SK-N-SH treated with all-trans-retinoic acid at 6 μM for 48 hours (cell line): ENCODE measurements at regions not wholly inside any gene's neighbourhood (a gene's known extent, or its start where the extent isn't known, plus 50 kb on each side); places are given as distances from the start of the nearest gene placed in this dataset.

ENCODE experiments used
- ATAC-seq: fragments of 200-7000 bp; cut with Tn5 transposase; 3 replicates; pipeline ENCODE4 v1.9.1; 2020; ENCODE audit warnings: mild to moderate bottlenecking, moderate library complexity
- ARNTL ChIP-seq: fragments of 450-650 bp; formaldehyde crosslinking; IDR thresholded peaks from 2 replicates; pipeline ENCODE4 v1.5.0; 2020; ENCODE audit warnings: low read depth, mild to moderate bottlenecking, moderate library complexity, borderline replicate concordance
- BACH2 ChIP-seq: fragments of 250-450 bp; sonication (Bioruptor Pico); IDR thresholded peaks from 2 replicates; pipeline ENCODE4 v1.9.0; 2021; ENCODE audit warnings: mild to moderate bottlenecking, borderline replicate concordance
- CREB5 ChIP-seq: fragments of 250-450 bp; sonication (Bioruptor Pico); IDR thresholded peaks from 2 replicates; pipeline ENCODE4 v1.5.1; 2020; ENCODE audit warnings: low read depth, mild to moderate bottlenecking, moderate library complexity
- CSDC2 ChIP-seq: fragments of 250-450 bp; sonication (Bioruptor Pico); IDR thresholded peaks from 2 replicates; pipeline ENCODE4 v1.5.0; 2020; ENCODE audit warnings: mild to moderate bottlenecking, moderate library complexity
- ESRRG ChIP-seq: fragments of 250-450 bp; sonication (Bioruptor Pico); IDR thresholded peaks from 2 replicates; pipeline ENCODE4 v1.6.1; 2021; ENCODE audit warnings: mild to moderate bottlenecking
- GLIS3 ChIP-seq: fragments of 250-450 bp; sonication (Bioruptor Pico); IDR thresholded peaks from 2 replicates; pipeline ENCODE4 v1.5.0; 2020; ENCODE audit warnings: mild to moderate bottlenecking, moderate library complexity
- ISL1 ChIP-seq: fragments of 250-450 bp; sonication (Bioruptor Pico); IDR thresholded peaks from 2 replicates; pipeline ENCODE4 v2.1.2; 2022; ENCODE audit warnings: mild to moderate bottlenecking, moderate library complexity
- OSR1 ChIP-seq: fragments of 250-450 bp; sonication (Bioruptor Pico); IDR thresholded peaks from 2 replicates; pipeline ENCODE4 v1.8.0; 2022; ENCODE audit warnings: moderate library complexity, mild to moderate bottlenecking, inconsistent platforms
- PATZ1 ChIP-seq: fragments of 250-450 bp; sonication (Bioruptor Pico); IDR thresholded peaks from 2 replicates; pipeline ENCODE4 v1.8.0; 2020; ENCODE audit warnings: mild to moderate bottlenecking, moderate library complexity, borderline replicate concordance
- POU6F1 ChIP-seq: fragments of 250-450 bp; sonication (Bioruptor Pico); IDR thresholded peaks from 2 replicates; pipeline ENCODE4 v1.8.0; 2021; ENCODE audit warnings: low read depth, mild to moderate bottlenecking, moderate library complexity, borderline replicate concordance
- PPARA ChIP-seq: fragments of 250-450 bp; sonication (Bioruptor Pico); IDR thresholded peaks from 2 replicates; pipeline ENCODE4 v1.5.0; 2020; ENCODE audit warnings: mild to moderate bottlenecking, borderline replicate concordance
- RARB ChIP-seq: fragments of 250-450 bp; sonication (Bioruptor Pico); IDR thresholded peaks from 2 replicates; pipeline ENCODE4 v1.8.0; 2021; ENCODE audit warnings: mild to moderate bottlenecking, moderate library complexity
- SNAI2 ChIP-seq: fragments of 250-450 bp; sonication (Bioruptor Pico); IDR thresholded peaks from 2 replicates; pipeline ENCODE4 v1.5.0; 2020; ENCODE audit warnings: mild to moderate bottlenecking, moderate library complexity
- TCF4 ChIP-seq: fragments of 250-450 bp; sonication (Bioruptor Pico); IDR thresholded peaks from 2 replicates; pipeline ENCODE4 v1.8.0; 2021; ENCODE audit warnings: mild to moderate bottlenecking, moderate library complexity, borderline replicate concordance
- TOX ChIP-seq: fragments of 250-450 bp; sonication (Bioruptor Pico); IDR thresholded peaks from 2 replicates; pipeline ENCODE4 v1.8.0; 2021; ENCODE audit warnings: mild to moderate bottlenecking, moderate library complexity, borderline replicate concordance
- TSHZ2 ChIP-seq: fragments of 250-450 bp; sonication (Bioruptor Pico); IDR thresholded peaks from 2 replicates; pipeline ENCODE4 v1.5.0; 2020; ENCODE audit warnings: mild to moderate bottlenecking, moderate library complexity
- ZC3H10 ChIP-seq: fragments of 250-450 bp; sonication (Bioruptor Pico); IDR thresholded peaks from 2 replicates; pipeline ENCODE4 v1.5.1; 2021; ENCODE audit warnings: mild to moderate bottlenecking, moderate library complexity
- ZFP30 ChIP-seq: fragments of 450-650 bp; formaldehyde crosslinking; IDR thresholded peaks from 2 replicates; pipeline ENCODE4 v1.5.0; 2022; ENCODE audit warnings: mild to moderate bottlenecking, moderate library complexity
- ZNF565 ChIP-seq: fragments of 450-650 bp; formaldehyde crosslinking; conservative IDR thresholded peaks from 2 replicates; pipeline ENCODE4 v1.5.0; 2020; ENCODE audit warnings: low read depth, mild to moderate bottlenecking, moderate library complexity
- ZNF70 ChIP-seq: fragments of 450-650 bp; formaldehyde crosslinking; IDR thresholded peaks from 2 replicates; pipeline ENCODE4 v1.5.0; 2020; ENCODE audit warnings: mild to moderate bottlenecking, moderate library complexity
- ZNF8 ChIP-seq: fragments of 450-650 bp; formaldehyde crosslinking; IDR thresholded peaks from 2 replicates; pipeline ENCODE4 v1.5.0; 2020; ENCODE audit warnings: mild to moderate bottlenecking, moderate library complexity

GRCh38 chr5:40404613-40405012, 275.1 kb upstream of the PTGER4 start:
- TF ChIP-seq CSDC2 (CRISPR knock-in tag), result no peak
- no peak for TF ChIP-seq GLIS3
- no peak for TF ChIP-seq TCF4 (CRISPR knock-in tag)
- no peak for TF ChIP-seq ARNTL (CRISPR knock-in tag)
- no peak for TF ChIP-seq ZC3H10
- TF ChIP-seq ZNF70, result no peak
- no peak for TF ChIP-seq POU6F1
- no peak for TF ChIP-seq TOX
- no peak for TF ChIP-seq PATZ1 (CRISPR knock-in tag)
- ATAC-seq, result no peak

GRCh38 chr5:40402007-40402364, 277.7 kb upstream of the PTGER4 start:
- TF ChIP-seq ZNF565 (CRISPR knock-in tag), result no peak
- no peak for TF ChIP-seq ZC3H10
- TF ChIP-seq CSDC2 (CRISPR knock-in tag), result no peak
- TF ChIP-seq BACH2 (CRISPR knock-in tag), result no peak
- TF ChIP-seq CREB5, result no peak
- TF ChIP-seq ARNTL (CRISPR knock-in tag), result no peak
- TF ChIP-seq ZNF8 (CRISPR knock-in tag), result no peak
- no peak for TF ChIP-seq SNAI2
- no peak for TF ChIP-seq ISL1 (CRISPR knock-in tag)
- TF ChIP-seq RARB (CRISPR knock-in tag), result no peak
- TF ChIP-seq ESRRG (CRISPR knock-in tag), result no peak
- no peak for TF ChIP-seq OSR1 (CRISPR knock-in tag)
- no peak for TF ChIP-seq PATZ1 (CRISPR knock-in tag)
- ATAC-seq, result no peak

- no peak for ATAC-seq
- TF ChIP-seq BACH2 (CRISPR knock-in tag) (no peak), ZNF565 (CRISPR knock-in tag) (no peak), PPARA (no peak), ZC3H10 (no peak), ARNTL (CRISPR knock-in tag) (no peak), ZFP30 (CRISPR knock-in tag) (no peak), ESRRG (CRISPR knock-in tag) (no peak), ZNF8 (CRISPR knock-in tag) (no peak), TSHZ2 (CRISPR knock-in tag) (no peak)
- TF ChIP-seq, all 23 proteins: peak for 0
These were observed 278.3 kb upstream of the PTGER4 start for GRCh38 chr5:40401284-40402006.
